Tibial nerve (tissue), 4 donors: ENCODE measurements at regions not wholly inside any gene's neighbourhood (a gene's known extent, or its start where the extent isn't known, plus 50 kb on each side); places are given as distances from the start of the nearest gene placed in this dataset.
"Not testable (repeated sequence)": the region's sequence is repeated elsewhere in the genome, so short reads cannot be mapped to it uniquely, and the experiment has no call there.

ENCODE experiments used
- DNase-seq, 2 donors: peaks; one replicate each; pipeline ENCODE4 v3.0.0-alpha.2; 2019; ENCODE audit warnings: low spot score in 2 of 2
- H3K27ac ChIP-seq, 4 donors: fragments of 200-600 bp; sonication (generic) in 3 of 4; one replicate each; pipeline ENCODE4 v1.5.1; 2017 to 2019; ENCODE audit warnings: mild to moderate bottlenecking in 1 of 4
- H3K27me3 ChIP-seq, 2 donors: fragments of 200-600 bp; sonication (generic) in 1 of 2; one replicate each; pipeline versions ENCODE4 v1.5.1 to v1.6.0; 2017 to 2019
- H3K36me3 ChIP-seq, 3 donors: fragments of 200-600 bp; sonication (generic); one replicate each; pipeline ENCODE4 v1.5.1; 2018 to 2019
- H3K4me1 ChIP-seq, 4 donors: fragments of 200-600 bp; sonication (generic) in 3 of 4; one replicate each; pipeline ENCODE4 v1.5.1; 2017 to 2019
- H3K4me3 ChIP-seq, 4 donors: fragments of 200-600 bp; sonication (generic) in 3 of 4; one replicate each; pipeline ENCODE4 v1.5.1; 2017 to 2019; ENCODE audit warnings: mild to moderate bottlenecking in 1 of 4, moderate library complexity in 1 of 4
- H3K9me3 ChIP-seq, 4 donors: fragments of 200-600 bp; sonication (generic) in 3 of 4; one replicate each; pipeline ENCODE4 v1.5.1; 2017 to 2019
- CTCF ChIP-seq, 5 experiments: fragments of 200-600 bp in 3 of 5; fragments of 450-650 bp in 2 of 5; sonication (generic) in 3 of 5; IDR thresholded peaks; one replicate each; pipeline ENCODE4 v1.5.1; 2016 to 2019; ENCODE audit warnings: antibody characterized with exemption in 5 of 5, mild to moderate bottlenecking in 3 of 5, moderate library complexity in 2 of 5
- EP300 ChIP-seq, 2 donors: sonication (generic); formaldehyde crosslinking; IDR thresholded peaks; one replicate each; pipeline ENCODE4 v1.6.1; 2017; ENCODE audit warnings: antibody characterized with exemption in 2 of 2, mild to moderate bottlenecking in 1 of 2
- POLR2A ChIP-seq, 2 donors: fragments of 450-650 bp; IDR thresholded peaks; one replicate each; pipeline ENCODE4 v1.6.1; 2017; ENCODE audit warnings: antibody characterized with exemption in 2 of 2, mild to moderate bottlenecking in 2 of 2, moderate library complexity in 2 of 2
- WGBS, 2 donors: methylation state at CpG; one replicate each; pipeline ENCODE4 v1.1.5; 2018; 5-methylcytosine and 5-hydroxymethylcytosine counted together

GRCh38 chr2:231644426-231644825 lies 51.8 kb downstream of the TEX44 start:
- no peaks in the 10 kb centered on the region for H3K27me3 ChIP-seq
- 78 to 80% methylated on average over 6 of the region's 6 CpGs for WGBS, 2 donors
- no peak overlapping the region for H3K4me3 ChIP-seq
- H3K27ac ChIP-seq, result peak overlapping the region in 3 of 4 donors; percentile 22 to 99 (median 94)
- no peaks in the 10 kb centered on the region for H3K36me3 ChIP-seq
- TF ChIP-seq EP300 (IDR thresholded peaks at IDR 0.05) (no peak), POLR2A (IDR thresholded peaks at IDR 0.05) (no peak), CTCF (IDR thresholded peaks at IDR 0.05) (no peak)
- no peaks in the 10 kb centered on the region for H3K9me3 ChIP-seq
- peaks cover 3 to 47% (median 33%) of the 10 kb centered on the region in 4 donors for H3K4me1 ChIP-seq
- no peak for DNase-seq

GRCh38 chr2:231646476-231646875 lies 53.8 kb downstream of the TEX44 start:
- H3K27ac ChIP-seq, result no peak overlapping the region
- DNase-seq, result no peak
- TF ChIP-seq POLR2A (IDR thresholded peaks at IDR 0.05) (no peak), EP300 (IDR thresholded peaks at IDR 0.05) (no peak), CTCF (IDR thresholded peaks at IDR 0.05) (no peak)
- no peaks in the 10 kb centered on the region for H3K27me3 ChIP-seq
- 80 to 84% methylated on average over 6 of the region's 6 CpGs for WGBS, 2 donors
- H3K36me3 ChIP-seq, result no peaks in the 10 kb centered on the region
- no peak overlapping the region for H3K4me3 ChIP-seq
- H3K4me1 ChIP-seq, result peaks cover 0 to 29% (median 20%) of the 10 kb centered on the region in 4 donors
- no peaks in the 10 kb centered on the region for H3K9me3 ChIP-seq

GRCh38 chr2:231648579-231649174 lies 56.0 kb downstream of the TEX44 start:
- H3K9me3 ChIP-seq, result no peaks in the 10 kb centered on the region
- no peaks in the 10 kb centered on the region for H3K27me3 ChIP-seq
- TF ChIP-seq CTCF (IDR thresholded peaks at IDR 0.05) (peak; percentile 42 to 73 (median 60)), EP300 (IDR thresholded peaks at IDR 0.05) (no peak), POLR2A (IDR thresholded peaks at IDR 0.05) (no peak)
- WGBS, 2 donors, result 67 to 70% methylated on average over 7 to 9 of the region's 9 CpGs
- no peak overlapping the region for H3K27ac ChIP-seq
- peaks cover 0 to 10% (median 4%) of the 10 kb centered on the region in 4 donors for H3K4me1 ChIP-seq
- H3K36me3 ChIP-seq, result no peaks in the 10 kb centered on the region
- DNase-seq, result no peak
- no peak overlapping the region for H3K4me3 ChIP-seq

- DNase-seq, H3K4me3 ChIP-seq, H3K36me3 ChIP-seq, H3K9me3 ChIP-seq, H3K4me1 ChIP-seq, H3K27ac ChIP-seq, H3K27me3 ChIP-seq: not testable (repeated sequence)
- 87 to 92% methylated on average over 8 of the region's 8 CpGs for WGBS, 2 donors
Observed at GRCh38 chr2:231651561-231651960, 56.8 kb upstream of the PTMA start.

- no peak for TF ChIP-seq EP300 (IDR thresholded peaks at IDR 0.05)
- no peak for TF ChIP-seq CTCF (IDR thresholded peaks at IDR 0.05)
- no peak for TF ChIP-seq POLR2A (IDR thresholded peaks at IDR 0.05)
- Histone ChIP-seq H3K27ac (no peak overlapping the region), H3K9me3 (no peaks in the 10 kb centered on the region), H3K4me3 (no peak overlapping the region), H3K27me3 (no peaks in the 10 kb centered on the region), H3K4me1 (no peaks in the 10 kb centered on the region), H3K36me3 (no peaks in the 10 kb centered on the region)
- WGBS, 2 donors, result 65% methylated on average over 7 to 8 of the region's 8 CpGs
- DNase-seq, result no peak
Observed at GRCh38 chr2:231655488-231655887, 52.8 kb upstream of the PTMA start.

- Histone ChIP-seq H3K27me3 (no peaks in the 10 kb centered on the region), H3K4me1 (no peaks in the 10 kb centered on the region), H3K4me3 (no peak overlapping the region), H3K36me3 (no peaks in the 10 kb centered on the region), H3K9me3 (no peaks in the 10 kb centered on the region), H3K27ac (no peak overlapping the region)
- 67 to 73% methylated on average over 6 of the region's 6 CpGs for WGBS, 2 donors
- DNase-seq, result no peak
- TF ChIP-seq EP300 (IDR thresholded peaks at IDR 0.05) (no peak), CTCF (IDR thresholded peaks at IDR 0.05) (no peak), POLR2A (IDR thresholded peaks at IDR 0.05) (no peak)
Observed at GRCh38 chr2:231655894-231656293, 52.4 kb upstream of the PTMA start.
